Fibroblast of peridontal ligament (primary cell): ENCODE measurements at regions not wholly inside any gene's neighbourhood (a gene's known extent, or its start where the extent isn't known, plus 50 kb on each side); places are given as distances from the start of the nearest gene placed in this dataset.
"Not testable (repeated sequence)": the region's sequence is repeated elsewhere in the genome, so short reads cannot be mapped to it uniquely, and the experiment has no call there.

ENCODE experiments used
- DNase-seq: peaks from one replicate; pipeline ENCODE4 v3.0.0-alpha.2; 2010; ENCODE audit errors: extremely low read depth

- DNase-seq = not testable (repeated sequence)
Measured at GRCh38 chr11:100409267-100409666, 277.8 kb upstream of the ARHGAP42 start.

GRCh38 chr11:100419518-100419917 is 267.6 kb upstream of the ARHGAP42 start:
- no peak for DNase-seq

- no peak for DNase-seq
Measured at GRCh38 chr11:100434821-100435641, 252.1 kb upstream of the ARHGAP42 start.

DNA sequence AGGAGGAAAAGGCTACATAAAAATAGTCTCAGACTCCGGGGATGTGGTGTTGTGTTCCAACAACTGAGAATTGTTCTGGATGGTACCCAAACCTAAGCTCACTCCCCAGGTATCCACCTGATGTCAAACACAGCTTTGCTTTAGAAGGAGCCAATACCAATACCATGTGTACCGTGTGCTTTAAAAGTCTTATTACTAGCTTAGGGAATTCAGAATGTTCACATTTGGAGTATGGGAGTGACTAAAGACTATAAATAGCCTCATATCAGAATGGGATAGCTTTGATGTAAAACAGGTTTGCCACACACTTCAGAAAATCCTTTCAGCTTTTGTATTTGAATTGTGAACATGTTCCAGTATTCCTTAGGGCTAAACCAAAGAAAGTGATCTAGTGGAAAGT is 248.7 kb upstream of the ARHGAP42 start:
- no peak for DNase-seq

DNA sequence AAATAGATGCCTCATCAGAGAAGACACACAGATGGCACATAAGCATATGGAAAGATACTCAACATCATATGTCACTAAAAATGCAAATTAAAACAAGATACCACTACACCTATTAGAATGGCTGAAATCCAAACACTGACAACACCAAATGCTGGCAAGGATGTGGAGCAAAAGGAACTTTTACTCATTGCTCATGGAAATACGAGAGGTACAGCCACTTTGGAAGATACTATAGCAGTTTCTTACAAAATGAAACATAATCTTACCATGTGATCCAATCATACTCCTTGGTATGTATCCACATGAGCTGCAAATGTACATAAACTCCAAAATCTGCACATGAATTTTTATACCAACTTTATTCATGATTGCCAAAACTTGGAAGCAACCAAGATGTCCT is 246.0 kb upstream of the ARHGAP42 start:
- DNase-seq = no peak

- no peak for DNase-seq
Measured at GRCh38 chr11:100442017-100442416, 245.1 kb upstream of the ARHGAP42 start.

DNA sequence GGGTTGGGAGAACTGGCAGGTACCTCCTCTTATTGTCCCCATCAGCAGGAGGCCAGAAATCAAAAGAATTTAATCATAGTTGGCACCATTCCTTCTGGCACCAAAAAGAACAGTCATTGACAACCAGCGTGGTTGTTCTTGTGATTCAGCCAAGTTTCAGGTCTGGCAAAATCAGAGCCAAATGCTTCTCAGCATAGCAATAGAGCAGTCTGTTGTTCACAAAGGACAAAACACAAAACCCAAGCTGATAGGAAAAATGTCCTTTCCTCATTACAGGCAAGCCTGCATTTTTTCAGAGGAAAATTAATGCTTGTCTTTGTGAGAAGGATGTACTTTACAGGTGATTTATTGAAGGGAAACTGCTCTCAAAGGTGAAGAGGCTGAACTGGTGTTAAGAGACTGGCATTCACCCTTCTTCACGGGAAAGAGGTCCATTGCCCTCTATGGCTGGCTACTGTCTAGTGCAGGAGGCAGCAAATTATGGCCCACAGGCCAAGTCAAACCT is 241.8 kb upstream of the ARHGAP42 start:
- no peak for DNase-seq

DNA sequence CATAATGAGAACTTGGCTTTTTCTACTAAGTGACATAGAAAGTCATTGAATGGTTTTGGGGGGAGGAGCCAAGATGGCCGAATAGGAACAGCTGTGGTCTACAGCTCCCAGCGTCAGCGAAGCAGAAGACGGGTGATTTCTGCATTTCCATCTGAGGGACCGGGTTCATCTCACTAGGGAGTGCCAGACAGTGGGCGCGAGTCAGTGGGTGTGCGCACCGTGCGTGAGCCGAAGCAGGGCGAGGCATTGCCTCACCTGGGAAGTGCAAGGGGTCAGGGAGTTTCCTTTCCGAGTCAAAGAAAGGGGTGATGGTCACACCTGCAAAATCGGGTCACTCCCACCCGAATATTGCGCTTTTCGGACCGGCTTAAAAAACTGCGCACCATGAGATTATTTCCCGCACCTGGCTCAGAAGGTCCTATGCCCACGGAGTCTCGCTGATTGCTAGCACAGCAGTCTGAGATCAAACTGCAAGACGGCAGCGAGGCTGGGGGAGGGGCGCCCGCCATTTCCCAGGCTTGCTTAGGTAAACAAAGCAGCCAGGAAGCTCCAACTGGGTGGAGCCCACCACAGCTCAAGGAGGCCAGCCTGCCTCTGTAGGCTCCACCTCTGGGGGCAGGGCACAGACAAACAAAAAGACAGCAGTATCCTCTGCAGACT is 235.2 kb upstream of the ARHGAP42 start:
- DNase-seq = not testable (repeated sequence)

DNA sequence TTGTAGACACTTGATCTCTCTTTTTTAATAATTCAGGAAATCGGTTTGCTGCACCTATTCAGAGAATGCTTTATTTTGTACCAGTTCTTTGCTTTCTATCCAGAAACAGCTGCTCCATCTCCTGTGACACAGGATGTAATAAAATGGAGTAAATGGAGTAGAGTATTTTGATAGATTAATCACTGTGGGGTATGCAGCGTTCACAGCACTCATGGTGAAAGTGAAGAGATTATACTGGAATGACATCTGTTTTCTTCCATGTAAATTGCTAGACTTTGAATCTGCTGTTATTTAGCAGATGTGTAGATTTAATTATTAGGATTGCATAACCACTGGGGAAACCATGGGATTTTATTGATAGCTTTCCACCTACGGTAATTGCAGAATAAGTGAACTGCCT is 227.3 kb upstream of the ARHGAP42 start:
- DNase-seq = no peak

- DNase-seq = no peak
Measured at GRCh38 chr11:100460426-100460825, 226.7 kb upstream of the ARHGAP42 start.

GRCh38 chr11:100467821-100468508 is 219.1 kb upstream of the ARHGAP42 start:
- DNase-seq = no peak

GRCh38 chr11:100469835-100470234 is 217.3 kb upstream of the ARHGAP42 start:
- DNase-seq = no peak

- no peak for DNase-seq
Measured at GRCh38 chr11:100472727-100473389, 214.2 kb upstream of the ARHGAP42 start.

GRCh38 chr11:100473390-100473740 is 213.7 kb upstream of the ARHGAP42 start:
- no peak for DNase-seq

DNA sequence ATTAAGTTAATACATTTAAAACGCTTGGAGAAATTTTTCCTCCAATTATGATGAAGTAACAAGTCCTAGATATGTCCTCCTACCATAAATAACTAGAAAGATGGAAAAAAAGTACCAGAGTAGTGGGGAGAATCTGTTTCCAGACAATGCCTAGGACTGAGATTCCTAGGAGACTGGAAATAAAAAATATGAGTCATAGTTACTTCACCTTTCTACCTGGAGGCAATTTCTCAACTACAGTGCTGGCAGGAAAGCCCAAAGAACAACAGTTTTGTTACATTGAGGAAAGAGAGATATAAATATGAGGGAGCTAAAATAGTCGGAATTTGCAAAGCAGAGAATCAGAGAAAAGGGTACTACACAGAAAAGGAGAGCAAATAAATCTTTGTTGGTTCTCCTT is 202.1 kb upstream of the ARHGAP42 start:
- no peak for DNase-seq

DNA sequence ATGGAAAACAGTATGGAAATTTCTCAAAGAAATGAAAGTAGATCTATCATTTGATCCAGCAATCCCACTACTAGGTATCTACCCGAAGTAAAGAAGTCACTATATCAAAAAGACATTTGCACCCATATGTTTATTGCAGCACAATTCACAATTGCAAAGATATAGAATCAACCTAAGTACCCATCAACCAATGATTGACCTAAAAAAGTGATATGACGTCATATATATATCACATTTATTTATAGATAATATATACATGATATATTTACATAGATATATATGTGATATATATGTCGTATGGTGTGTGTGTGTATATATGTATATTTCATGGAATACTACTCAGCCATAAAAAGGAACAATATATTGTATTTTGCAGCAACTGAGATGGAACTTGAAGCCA is 188.3 kb upstream of the ARHGAP42 start:
- DNase-seq = no peak

GRCh38 chr11:100501450-100501849 is 185.6 kb upstream of the ARHGAP42 start:
- no peak for DNase-seq

- no peak for DNase-seq
Measured at GRCh38 chr11:100512475-100512874, 174.6 kb upstream of the ARHGAP42 start.

DNA sequence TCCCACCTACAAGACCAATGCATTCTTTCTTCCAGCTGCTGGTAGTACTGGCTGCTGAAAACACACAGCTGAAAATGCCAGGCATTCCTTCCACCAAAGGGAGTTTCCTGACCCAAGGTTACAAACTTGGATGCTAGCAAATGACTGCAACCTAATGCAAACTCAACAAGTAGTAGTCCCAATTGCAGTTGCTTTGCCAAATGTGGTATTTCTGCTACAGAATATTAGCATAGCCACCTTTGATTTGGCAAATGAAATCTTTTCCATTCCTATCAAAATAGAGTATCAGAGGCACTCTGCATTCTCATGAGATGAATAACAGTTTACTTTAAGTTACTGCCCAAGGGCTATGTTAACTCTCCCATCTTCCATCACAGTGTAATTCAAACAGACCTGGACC is 172.0 kb upstream of the ARHGAP42 start:
- peak; percentile 2 for DNase-seq

DNA sequence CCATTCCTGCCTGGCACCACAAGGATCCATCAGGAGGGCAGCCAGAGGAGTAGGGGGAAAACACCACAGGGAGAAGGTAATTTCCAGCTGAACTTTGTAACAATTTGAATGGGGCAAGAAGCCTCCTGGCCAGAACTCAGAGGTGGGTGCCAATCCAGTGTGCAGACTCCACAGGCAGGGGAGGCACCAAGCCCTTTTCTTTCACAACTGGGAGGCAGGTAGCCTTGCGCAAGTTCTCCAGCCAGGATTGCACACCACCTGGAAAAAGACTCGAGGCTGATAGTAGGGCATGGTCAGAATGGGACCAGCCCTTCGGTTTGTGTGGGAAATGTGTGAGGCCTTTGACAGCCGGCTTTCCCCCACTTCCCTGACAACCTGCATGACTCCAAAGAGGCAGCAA is 161.9 kb upstream of the ARHGAP42 start:
- DNase-seq = no peak

- DNase-seq = no peak
Measured at GRCh38 chr11:100525635-100526034, 161.5 kb upstream of the ARHGAP42 start.

DNA sequence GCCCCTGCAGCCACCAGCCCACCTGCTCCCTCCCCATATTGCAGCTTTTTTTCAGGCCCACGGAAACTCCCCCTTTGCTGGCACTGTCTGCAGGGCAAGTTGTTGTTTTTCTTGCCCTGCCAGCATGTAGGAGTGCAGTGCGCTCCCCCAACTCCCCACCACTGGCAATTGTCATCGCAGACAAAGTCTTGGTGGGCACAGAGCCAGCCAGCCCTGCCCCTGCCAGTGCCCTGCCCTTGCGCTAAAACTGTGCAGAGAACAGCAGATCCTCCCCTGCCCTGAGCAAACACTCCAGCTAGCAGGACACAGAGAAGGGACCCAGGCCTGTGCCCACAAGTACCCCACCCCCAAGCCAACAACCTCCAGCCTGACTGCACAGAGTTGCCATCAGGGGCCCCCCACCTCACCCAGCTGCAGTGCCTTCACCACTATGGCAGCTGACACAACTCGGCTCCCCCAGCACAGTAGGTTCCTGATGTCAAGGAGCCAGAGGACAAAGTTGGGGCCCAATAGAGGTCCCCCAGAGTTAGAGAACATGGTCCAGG is 158.1 kb upstream of the ARHGAP42 start:
- DNase-seq = no peak
